Tibial artery (tissue), 4 donors: ENCODE measurements at regions not wholly inside any gene's neighbourhood (a gene's known extent, or its start where the extent isn't known, plus 50 kb on each side); places are given as distances from the start of the nearest gene placed in this dataset.

ENCODE experiments used
- DNase-seq, 2 donors: peaks; one replicate each; pipeline ENCODE4 v3.0.0-alpha.2; 2019
- H3K27ac ChIP-seq, 2 donors: fragments of 200-600 bp; sonication (generic) in 1 of 2; 1 replicate in 1 of 2; 2 replicates in 1 of 2; pipeline ENCODE4 v1.5.1; 2018 to 2019; ENCODE audit warnings: mild to moderate bottlenecking in 1 of 2
- H3K27me3 ChIP-seq, 2 donors: fragments of 200-600 bp; sonication (generic) in 1 of 2; one replicate each; pipeline versions ENCODE4 v1.5.1 to v1.6.0; 2016 to 2019
- H3K36me3 ChIP-seq, 3 donors: fragments of 200-600 bp; sonication (generic) in 2 of 3; one replicate each; pipeline ENCODE4 v1.5.1; 2016 to 2019; ENCODE audit warnings: mild to moderate bottlenecking in 2 of 3
- H3K4me1 ChIP-seq, 4 donors: fragments of 200-600 bp; sonication (generic) in 2 of 4; 1 replicate in 3 of 4; 2 replicates in 1 of 4; pipeline ENCODE4 v1.5.1; 2016 to 2019
- H3K4me3 ChIP-seq, 2 donors: fragments of 200-600 bp; sonication (generic) in 1 of 2; 1 replicate in 1 of 2; 2 replicates in 1 of 2; pipeline ENCODE4 v1.5.1; 2018 to 2019; ENCODE audit warnings: mild to moderate bottlenecking in 2 of 2
- H3K9me3 ChIP-seq, 3 donors: fragments of 200-600 bp; sonication (generic) in 1 of 3; one replicate each; pipeline ENCODE4 v1.5.1; 2016 to 2019
- intact Hi-C: fragments of 100-400 bp; cut with DNase I; formaldehyde crosslinking; loops from one replicate; pipeline ENCODE4 v1.15.0; 2023; ENCODE audit warnings: low total_unique reads
- TF ChIP-seq, protein P1 (sequence below), 2 experiments: fragments of 200-600 bp in 1 of 2; fragments of 450-650 bp in 1 of 2; IDR thresholded peaks; one replicate each; pipeline ENCODE4 v1.5.1; 2017 to 2019; ENCODE audit warnings: antibody characterized with exemption in 2 of 2, mild to moderate bottlenecking in 1 of 2, moderate library complexity in 1 of 2

DNA sequence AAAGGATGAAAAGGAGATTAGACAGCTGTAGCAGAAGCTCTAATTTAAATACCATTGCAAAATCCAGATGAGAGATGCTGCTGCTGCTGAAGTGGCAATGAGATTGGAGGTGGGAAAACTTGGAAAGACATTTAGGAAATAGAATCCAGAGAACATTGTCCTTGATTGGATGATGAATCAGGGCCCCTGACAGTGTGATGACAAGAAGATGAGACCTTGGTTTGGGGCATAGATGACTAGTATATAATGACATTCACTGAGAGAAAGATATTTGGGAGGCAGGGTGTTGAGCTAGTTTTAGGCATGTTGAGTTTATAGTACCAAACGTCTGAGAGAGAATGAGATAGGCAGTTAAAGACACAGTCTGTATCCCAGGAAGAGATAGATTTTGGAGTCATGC, 311.5 kb upstream of the MPDZ start:
- intact Hi-C loops, result no loop called here
- DNase-seq, result no peak
- Histone ChIP-seq H3K4me3 (no peak overlapping the region), H3K36me3 (no peaks in the 10 kb centered on the region), H3K27ac (no peak overlapping the region), H3K4me1 (peaks cover 0 to 27% (median 11%) of the 10 kb centered on the region in 4 donors), H3K27me3 (no peaks in the 10 kb centered on the region), H3K9me3 (no peaks in the 10 kb centered on the region)
- TF ChIP-seq, protein P1, sequence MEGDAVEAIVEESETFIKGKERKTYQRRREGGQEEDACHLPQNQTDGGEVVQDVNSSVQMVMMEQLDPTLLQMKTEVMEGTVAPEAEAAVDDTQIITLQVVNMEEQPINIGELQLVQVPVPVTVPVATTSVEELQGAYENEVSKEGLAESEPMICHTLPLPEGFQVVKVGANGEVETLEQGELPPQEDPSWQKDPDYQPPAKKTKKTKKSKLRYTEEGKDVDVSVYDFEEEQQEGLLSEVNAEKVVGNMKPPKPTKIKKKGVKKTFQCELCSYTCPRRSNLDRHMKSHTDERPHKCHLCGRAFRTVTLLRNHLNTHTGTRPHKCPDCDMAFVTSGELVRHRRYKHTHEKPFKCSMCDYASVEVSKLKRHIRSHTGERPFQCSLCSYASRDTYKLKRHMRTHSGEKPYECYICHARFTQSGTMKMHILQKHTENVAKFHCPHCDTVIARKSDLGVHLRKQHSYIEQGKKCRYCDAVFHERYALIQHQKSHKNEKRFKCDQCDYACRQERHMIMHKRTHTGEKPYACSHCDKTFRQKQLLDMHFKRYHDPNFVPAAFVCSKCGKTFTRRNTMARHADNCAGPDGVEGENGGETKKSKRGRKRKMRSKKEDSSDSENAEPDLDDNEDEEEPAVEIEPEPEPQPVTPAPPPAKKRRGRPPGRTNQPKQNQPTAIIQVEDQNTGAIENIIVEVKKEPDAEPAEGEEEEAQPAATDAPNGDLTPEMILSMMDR (IDR thresholded peaks at IDR 0.05), result no peak

- intact Hi-C loops, result no loop called here
- peak overlapping the region; percentile 2 to 7 for H3K27ac ChIP-seq
- no peak for DNase-seq
Observed at GRCh38 chr9:13589034-13589737, 309.7 kb upstream of the MPDZ start.

GRCh38 chr9:13588151-13589033, 308.9 kb upstream of the MPDZ start:
- Histone ChIP-seq H3K27ac (peak overlapping the region; percentile 5 to 7), H3K4me3 (no peak overlapping the region), H3K27me3 (no peaks in the 10 kb centered on the region), H3K4me1 (peaks cover 0 to 27% (median 11%) of the 10 kb centered on the region in 4 donors), H3K36me3 (no peaks in the 10 kb centered on the region), H3K9me3 (no peaks in the 10 kb centered on the region)
- peak in 1 of 2 donors; percentile 19 for DNase-seq
- intact Hi-C loops, result no loop called here
- TF ChIP-seq, protein P1 (IDR thresholded peaks at IDR 0.05), result no peak

More at GRCh38 chr9:13589034-13589737, 309.7 kb upstream of the MPDZ start:
- TF ChIP-seq, protein P1 (IDR thresholded peaks at IDR 0.05), result no peak
- no peaks in the 10 kb centered on the region for H3K9me3 ChIP-seq
- H3K27me3 ChIP-seq, result no peaks in the 10 kb centered on the region
- H3K36me3 ChIP-seq, result no peaks in the 10 kb centered on the region
- no peak overlapping the region for H3K4me3 ChIP-seq
- H3K4me1 ChIP-seq, result peaks cover 0 to 27% (median 11%) of the 10 kb centered on the region in 4 donors

DNA sequence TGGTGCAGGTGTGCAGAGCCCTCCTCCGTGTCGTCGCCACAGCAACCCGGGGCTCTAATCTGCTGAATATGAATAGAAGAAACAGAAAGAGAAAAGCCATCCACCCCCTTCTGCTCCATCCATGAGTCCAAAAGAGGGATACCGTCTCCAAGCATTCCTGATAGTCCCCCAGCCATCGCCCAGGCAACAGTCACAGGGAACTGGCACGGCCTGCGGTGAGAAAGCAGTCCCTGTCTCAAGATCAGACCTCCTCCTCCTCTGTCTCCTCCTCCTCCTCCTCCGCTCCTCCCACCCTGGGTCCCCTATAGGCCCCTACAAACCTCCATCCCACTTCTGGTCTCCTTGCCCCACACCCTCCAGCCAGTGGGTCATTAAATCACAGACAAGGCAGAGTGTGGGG, 308.1 kb upstream of the MPDZ start:
- Histone ChIP-seq H3K27ac (no peak overlapping the region), H3K9me3 (no peaks in the 10 kb centered on the region), H3K27me3 (no peaks in the 10 kb centered on the region), H3K4me3 (no peak overlapping the region), H3K4me1 (peaks cover 0 to 27% (median 11%) of the 10 kb centered on the region in 4 donors), H3K36me3 (no peaks in the 10 kb centered on the region)
- peak in 1 of 2 donors; percentile 20 for DNase-seq
- TF ChIP-seq, protein P1 (IDR thresholded peaks at IDR 0.05), result no peak
- intact Hi-C loops, result no loop called here

- H3K27me3 ChIP-seq, result no peaks in the 10 kb centered on the region
- H3K9me3 ChIP-seq, result no peaks in the 10 kb centered on the region
- intact Hi-C loops, result no loop called here
- TF ChIP-seq, protein P1 (IDR thresholded peaks at IDR 0.05), result no peak
- H3K4me3 ChIP-seq, result no peak overlapping the region
- no peak for DNase-seq
- no peaks in the 10 kb centered on the region for H3K36me3 ChIP-seq
- no peak overlapping the region for H3K27ac ChIP-seq
- peaks cover 0 to 27% (median 11%) of the 10 kb centered on the region in 4 donors for H3K4me1 ChIP-seq
Observed at GRCh38 chr9:13586587-13587374, 307.3 kb upstream of the MPDZ start.
